Osteoblast (primary cell): ENCODE measurements at regions not wholly inside any gene's neighbourhood (a gene's known extent, or its start where the extent isn't known, plus 50 kb on each side); places are given as distances from the start of the nearest gene placed in this dataset.
A peak's percentile ranks its signal among the peaks of the same experiment; 100 is the strongest.

Experiments used
- DNase-seq: peaks from one replicate; pipeline ENCODE4 v3.0.0; 2011; ENCODE audit warnings: low spot score, mixed read lengths; ENCODE audit not compliant: insufficient read length; ENCODE audit errors: missing footprints
- H2AFZ ChIP-seq: 2 replicates; pipeline ENCODE4 v1.6.0; 2011; ENCODE audit warnings: mild to moderate bottlenecking, low read length
- H3K27ac ChIP-seq: 2 replicates; pipeline ENCODE4 v1.5.1; 2011; ENCODE audit warnings: mild to moderate bottlenecking, low read depth, low read length, moderate library complexity
- H3K27me3 ChIP-seq: 2 replicates; pipeline ENCODE4 v1.6.0; 2012; ENCODE audit warnings: mild to moderate bottlenecking, control low read depth, inconsistent platforms, low read length, moderate library complexity; ENCODE audit not compliant: insufficient read depth
- H3K36me3 ChIP-seq: 2 replicates; pipeline ENCODE4 v1.5.1; 2011; ENCODE audit warnings: mild to moderate bottlenecking, low read length, control low read depth, moderate library complexity; ENCODE audit not compliant: insufficient read depth
- H3K4me1 ChIP-seq: 2 replicates; pipeline ENCODE4 v1.5.1; 2011; ENCODE audit warnings: mild to moderate bottlenecking, low read length, control low read depth, moderate library complexity; ENCODE audit not compliant: insufficient read depth
- H3K4me2 ChIP-seq: 2 replicates; pipeline ENCODE4 v1.6.0; 2011; ENCODE audit warnings: mild to moderate bottlenecking, low read length; ENCODE audit not compliant: insufficient read depth
- H3K4me3 ChIP-seq: fragments of 200-600 bp; sonication (generic); 3 replicates; pipeline ENCODE4 v1.5.1; 2012; ENCODE audit warnings: mild to moderate bottlenecking, low read length, inconsistent platforms; ENCODE audit not compliant: insufficient read depth
- H3K79me2 ChIP-seq: 2 replicates; pipeline ENCODE4 v1.6.0; 2012; ENCODE audit warnings: mild to moderate bottlenecking, low read length, control low read depth, inconsistent platforms; ENCODE audit not compliant: insufficient read depth
- H3K9me3 ChIP-seq: 2 replicates; pipeline ENCODE4 v1.5.1; 2011; ENCODE audit warnings: low read depth, low read length, control low read depth
- H4K20me1 ChIP-seq: 2 replicates; pipeline ENCODE4 v1.6.0; 2012; ENCODE audit warnings: mild to moderate bottlenecking, low read length, control low read depth; ENCODE audit not compliant: insufficient read depth
- TF ChIP-seq, protein P1 (sequence below): IDR thresholded peaks from 2 replicates; pipeline ENCODE4 v1.5.1; 2011; ENCODE audit warnings: mild to moderate bottlenecking, low read depth, low read length, moderate library complexity; ENCODE audit errors: extremely low read depth

DNA sequence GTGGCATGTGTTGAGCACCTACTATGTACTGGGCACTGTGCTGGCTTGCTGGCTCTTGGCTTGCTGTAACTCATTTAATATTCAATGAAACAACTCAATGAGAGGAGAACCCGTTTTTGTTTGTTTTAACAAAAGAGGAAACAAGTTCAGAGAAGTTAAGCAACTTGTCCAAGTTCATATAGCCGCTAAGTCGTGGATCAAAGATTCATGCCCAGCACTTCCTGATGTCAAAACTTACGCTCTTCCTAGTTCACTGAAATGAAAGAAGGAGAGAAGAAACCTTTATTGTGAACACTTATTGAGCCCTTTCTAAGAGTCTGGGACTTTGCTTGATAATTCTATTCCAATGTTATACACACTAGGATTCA lies 475.9 kb downstream of the PTPRU start:
- H3K9me3 ChIP-seq: no peaks in the 10 kb centered on the region
- no peak overlapping the region for H2AFZ ChIP-seq
- no peaks in the 10 kb centered on the region for H4K20me1 ChIP-seq
- no peak overlapping the region for H3K4me3 ChIP-seq
- H3K79me2 ChIP-seq: no peaks in the 10 kb centered on the region
- H3K27ac ChIP-seq: peak overlapping the region; percentile 54
- TF ChIP-seq, protein P1, sequence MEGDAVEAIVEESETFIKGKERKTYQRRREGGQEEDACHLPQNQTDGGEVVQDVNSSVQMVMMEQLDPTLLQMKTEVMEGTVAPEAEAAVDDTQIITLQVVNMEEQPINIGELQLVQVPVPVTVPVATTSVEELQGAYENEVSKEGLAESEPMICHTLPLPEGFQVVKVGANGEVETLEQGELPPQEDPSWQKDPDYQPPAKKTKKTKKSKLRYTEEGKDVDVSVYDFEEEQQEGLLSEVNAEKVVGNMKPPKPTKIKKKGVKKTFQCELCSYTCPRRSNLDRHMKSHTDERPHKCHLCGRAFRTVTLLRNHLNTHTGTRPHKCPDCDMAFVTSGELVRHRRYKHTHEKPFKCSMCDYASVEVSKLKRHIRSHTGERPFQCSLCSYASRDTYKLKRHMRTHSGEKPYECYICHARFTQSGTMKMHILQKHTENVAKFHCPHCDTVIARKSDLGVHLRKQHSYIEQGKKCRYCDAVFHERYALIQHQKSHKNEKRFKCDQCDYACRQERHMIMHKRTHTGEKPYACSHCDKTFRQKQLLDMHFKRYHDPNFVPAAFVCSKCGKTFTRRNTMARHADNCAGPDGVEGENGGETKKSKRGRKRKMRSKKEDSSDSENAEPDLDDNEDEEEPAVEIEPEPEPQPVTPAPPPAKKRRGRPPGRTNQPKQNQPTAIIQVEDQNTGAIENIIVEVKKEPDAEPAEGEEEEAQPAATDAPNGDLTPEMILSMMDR: no peak
- H3K27me3 ChIP-seq: no peaks in the 10 kb centered on the region
- no peak for DNase-seq
- H3K4me1 ChIP-seq: peaks cover 46% of the 10 kb centered on the region
- H3K4me2 ChIP-seq: peak overlapping the region; percentile 43
- no peaks in the 10 kb centered on the region for H3K36me3 ChIP-seq

DNA sequence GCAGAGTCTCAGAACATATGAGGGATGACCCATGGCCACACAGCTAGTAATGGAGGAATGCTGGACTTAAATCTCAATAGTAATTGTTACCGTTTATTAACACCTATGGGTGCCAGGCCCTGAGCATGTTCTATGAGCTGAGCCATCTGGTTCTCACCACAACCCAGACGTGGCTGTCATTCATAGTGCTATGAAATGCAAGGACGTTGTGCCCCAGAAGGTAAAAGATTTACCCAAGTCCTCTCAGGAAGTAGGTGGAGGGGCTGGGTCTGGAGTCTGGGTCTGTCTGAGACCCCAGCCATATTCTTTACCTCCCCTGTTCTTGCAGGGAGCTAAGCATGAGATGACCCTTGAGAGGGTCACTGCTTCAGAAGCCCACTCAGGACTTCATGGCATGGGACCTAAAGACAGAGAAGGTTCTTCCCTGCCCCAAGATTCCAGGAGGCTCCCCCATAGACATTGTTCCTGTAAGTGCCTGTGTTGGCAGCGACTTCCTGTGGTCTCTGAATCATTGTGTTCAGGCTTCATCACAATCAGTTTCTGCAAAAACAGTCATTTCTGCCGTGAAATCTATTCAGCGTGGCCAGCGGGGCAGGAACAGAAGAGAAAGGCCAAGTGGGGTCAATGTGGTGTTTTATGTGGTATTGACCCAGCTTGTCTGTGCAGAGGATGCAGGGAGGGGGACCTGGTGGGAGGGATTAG lies 475.4 kb downstream of the PTPRU start:
- Histone ChIP-seq H2AFZ (no peak overlapping the region), H3K27ac (peak overlapping the region; percentile 54), H4K20me1 (no peaks in the 10 kb centered on the region), H3K4me2 (peak overlapping the region; percentile 43), H3K9me3 (no peaks in the 10 kb centered on the region), H3K36me3 (no peaks in the 10 kb centered on the region), H3K4me1 (peaks cover 46% of the 10 kb centered on the region), H3K79me2 (no peaks in the 10 kb centered on the region), H3K27me3 (no peaks in the 10 kb centered on the region), H3K4me3 (no peak overlapping the region)
- TF ChIP-seq, protein P1: no peak
- peak; percentile 94 for DNase-seq

DNA sequence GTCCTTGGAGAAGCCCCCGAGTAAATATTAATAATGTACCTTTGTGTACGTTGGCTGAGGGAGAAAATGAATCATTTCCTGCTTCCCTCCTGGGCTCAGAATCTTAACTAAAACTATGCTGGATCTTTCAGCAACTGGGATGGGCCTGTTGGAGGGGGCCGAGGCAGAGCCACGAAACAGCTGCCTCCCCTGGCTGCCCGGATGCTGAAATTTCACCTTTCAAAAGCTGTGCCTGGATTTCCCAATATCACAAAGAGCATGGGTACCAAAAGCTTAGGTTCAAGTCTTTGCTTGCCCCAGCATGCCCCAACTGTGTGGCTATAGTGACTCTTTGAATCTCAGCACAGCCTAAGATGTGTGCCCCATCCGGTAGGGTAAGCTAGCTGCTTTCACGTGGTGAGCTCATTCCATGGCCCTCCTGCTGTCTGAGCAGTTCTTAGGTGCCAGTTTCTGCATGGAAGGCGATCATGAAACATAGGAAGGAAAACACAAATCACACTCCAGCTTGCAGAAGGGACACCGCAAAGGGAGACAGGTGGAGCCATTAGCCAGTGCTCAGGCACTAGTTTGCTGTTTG lies 473.5 kb downstream of the PTPRU start:
- Histone ChIP-seq H3K27me3 (peaks cover 4% of the 10 kb centered on the region), H3K79me2 (no peaks in the 10 kb centered on the region), H2AFZ (peak overlapping the region; percentile 49), H3K4me2 (peak overlapping the region; percentile 18), H3K27ac (peak overlapping the region; percentile 67), H4K20me1 (no peaks in the 10 kb centered on the region), H3K36me3 (no peaks in the 10 kb centered on the region), H3K9me3 (no peaks in the 10 kb centered on the region), H3K4me3 (no peak overlapping the region), H3K4me1 (peaks cover 46% of the 10 kb centered on the region)
- TF ChIP-seq, protein P1: no peak
- DNase-seq: no peak
